Natural killer cell (primary cell): ENCODE measurements at regions not wholly inside any gene's neighbourhood (a gene's known extent, or its start where the extent isn't known, plus 50 kb on each side); places are given as distances from the start of the nearest gene placed in this dataset.

Experiments
- ATAC-seq, 3 donors: fragments of 150-1000 bp in 2 of 3; fragments of 200-7000 bp in 1 of 3; cut with Tn5 transposase; 1 replicate in 1 of 3; 2 replicates in 2 of 3; pipeline ENCODE4 v1.10.0; 2021; ENCODE audit warnings: mild to moderate bottlenecking in 2 of 3, moderate library complexity in 2 of 3
- DNase-seq, 2 donors: peaks; one replicate each; pipeline versions ENCODE4 v3.0.0 to v3.0.0-alpha.2; 2013 to 2021; ENCODE audit warnings: mixed read lengths in 1 of 2
- H3K27ac ChIP-seq: one replicate; pipeline ENCODE4 v1.5.1; 2013; ENCODE audit warnings: mild to moderate bottlenecking, low read length
- H3K27me3 ChIP-seq: one replicate; pipeline ENCODE4 v1.6.1; 2013; ENCODE audit warnings: low read length; ENCODE audit not compliant: control insufficient read depth, insufficient read depth
- H3K36me3 ChIP-seq: one replicate; pipeline ENCODE4 v1.6.1; 2013; ENCODE audit warnings: low read length; ENCODE audit not compliant: control insufficient read depth, insufficient read depth
- H3K4me1 ChIP-seq: one replicate; pipeline ENCODE4 v1.6.1; 2013; ENCODE audit warnings: low read length; ENCODE audit not compliant: control insufficient read depth, insufficient read depth
- H3K4me3 ChIP-seq: one replicate; pipeline ENCODE4 v1.5.1; 2013; ENCODE audit warnings: low read length
- H3K9me3 ChIP-seq: one replicate; pipeline ENCODE4 v1.6.1; 2013; ENCODE audit warnings: low read length; ENCODE audit not compliant: control insufficient read depth, insufficient read depth
- H3K27ac Mint-ChIP-seq, 2 donors: one replicate each; pipeline ENCODE4 v1.8.0; 2022; ENCODE audit warnings: mild to moderate bottlenecking in 2 of 2, mixed read lengths in 2 of 2, moderate library complexity in 1 of 2
- H3K27me3 Mint-ChIP-seq, 2 donors: one replicate each; pipeline ENCODE4 v1.8.0; 2022; ENCODE audit warnings: low read depth in 2 of 2, mixed read lengths in 2 of 2
- H3K36me3 Mint-ChIP-seq: one replicate; pipeline ENCODE4 v1.8.0; 2022; ENCODE audit warnings: mixed read lengths
- H3K4me1 Mint-ChIP-seq, 2 donors: one replicate each; pipeline ENCODE4 v1.8.0; 2022; ENCODE audit warnings: mixed read lengths in 2 of 2
- H3K4me3 Mint-ChIP-seq: one replicate; pipeline ENCODE4 v1.8.0; 2022; ENCODE audit warnings: mild to moderate bottlenecking, moderate library complexity, mixed read lengths
- H3K9me3 Mint-ChIP-seq, 2 donors: one replicate each; pipeline ENCODE4 v1.8.0; 2022; ENCODE audit warnings: mixed read lengths in 2 of 2
- WGBS: methylation state at CpG from one replicate; pipeline ENCODE4 v1.1.7; 2013; ENCODE audit warnings: missing lambda C conversion rate; ENCODE audit not compliant: insufficient coverage; 5-methylcytosine and 5-hydroxymethylcytosine counted together
- intact Hi-C: fragments of 100-400 bp; cut with micrococcal nuclease; formaldehyde crosslinking; loops from one replicate; pipeline ENCODE4 v1.14.2; 2022
- TF ChIP-seq, protein P1 (sequence below): fragments of 200-600 bp; IDR thresholded peaks from one replicate; pipeline ENCODE4 v1.8.0; 2022; ENCODE audit warnings: antibody characterized with exemption

DNA sequence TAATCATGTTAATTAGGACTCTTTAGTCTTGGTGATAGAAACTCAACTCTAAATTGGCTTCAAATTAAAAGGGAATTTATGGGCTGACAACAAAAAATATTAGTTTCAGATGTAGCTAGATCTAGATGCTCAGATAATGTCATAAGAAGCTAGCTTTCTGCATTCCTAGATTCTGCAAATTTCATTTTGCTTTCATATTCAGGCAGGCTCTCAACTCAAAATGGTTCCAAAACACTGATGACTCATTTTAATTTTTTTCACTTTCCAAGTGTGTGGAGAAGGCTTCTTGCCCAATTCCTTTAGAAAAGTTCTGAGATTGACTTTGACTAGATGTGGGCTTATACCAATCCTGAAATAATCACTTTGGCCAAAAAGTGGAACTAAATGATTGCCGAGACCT is 236.7 kb upstream of the GOT2 start:
- H3K4me1 ChIP-seq, result no peaks in the 10 kb centered on the region
- H3K4me3 ChIP-seq, result no peak overlapping the region
- no peaks in the 10 kb centered on the region for H3K36me3 Mint-ChIP-seq
- no peak overlapping the region for H3K4me3 Mint-ChIP-seq
- TF ChIP-seq, protein P1, sequence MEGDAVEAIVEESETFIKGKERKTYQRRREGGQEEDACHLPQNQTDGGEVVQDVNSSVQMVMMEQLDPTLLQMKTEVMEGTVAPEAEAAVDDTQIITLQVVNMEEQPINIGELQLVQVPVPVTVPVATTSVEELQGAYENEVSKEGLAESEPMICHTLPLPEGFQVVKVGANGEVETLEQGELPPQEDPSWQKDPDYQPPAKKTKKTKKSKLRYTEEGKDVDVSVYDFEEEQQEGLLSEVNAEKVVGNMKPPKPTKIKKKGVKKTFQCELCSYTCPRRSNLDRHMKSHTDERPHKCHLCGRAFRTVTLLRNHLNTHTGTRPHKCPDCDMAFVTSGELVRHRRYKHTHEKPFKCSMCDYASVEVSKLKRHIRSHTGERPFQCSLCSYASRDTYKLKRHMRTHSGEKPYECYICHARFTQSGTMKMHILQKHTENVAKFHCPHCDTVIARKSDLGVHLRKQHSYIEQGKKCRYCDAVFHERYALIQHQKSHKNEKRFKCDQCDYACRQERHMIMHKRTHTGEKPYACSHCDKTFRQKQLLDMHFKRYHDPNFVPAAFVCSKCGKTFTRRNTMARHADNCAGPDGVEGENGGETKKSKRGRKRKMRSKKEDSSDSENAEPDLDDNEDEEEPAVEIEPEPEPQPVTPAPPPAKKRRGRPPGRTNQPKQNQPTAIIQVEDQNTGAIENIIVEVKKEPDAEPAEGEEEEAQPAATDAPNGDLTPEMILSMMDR, result no peak
- H3K36me3 ChIP-seq, result no peaks in the 10 kb centered on the region
- intact Hi-C loops, result no loop called here
- peaks cover 16 to 30% of the 10 kb centered on the region in 2 donors for H3K4me1 Mint-ChIP-seq
- no peaks in the 10 kb centered on the region for H3K9me3 ChIP-seq
- peaks cover 2 to 4% of the 10 kb centered on the region in 2 donors for H3K9me3 Mint-ChIP-seq
- H3K27me3 Mint-ChIP-seq, result no peaks in the 10 kb centered on the region
- no peak overlapping the region for H3K27ac ChIP-seq
- no peak overlapping the region for H3K27ac Mint-ChIP-seq
- no peak for DNase-seq
- WGBS, result no CpG with 5 or more reads among the region's 1 CpG
- H3K27me3 ChIP-seq, result no peaks in the 10 kb centered on the region
- ATAC-seq, result no peak

DNA sequence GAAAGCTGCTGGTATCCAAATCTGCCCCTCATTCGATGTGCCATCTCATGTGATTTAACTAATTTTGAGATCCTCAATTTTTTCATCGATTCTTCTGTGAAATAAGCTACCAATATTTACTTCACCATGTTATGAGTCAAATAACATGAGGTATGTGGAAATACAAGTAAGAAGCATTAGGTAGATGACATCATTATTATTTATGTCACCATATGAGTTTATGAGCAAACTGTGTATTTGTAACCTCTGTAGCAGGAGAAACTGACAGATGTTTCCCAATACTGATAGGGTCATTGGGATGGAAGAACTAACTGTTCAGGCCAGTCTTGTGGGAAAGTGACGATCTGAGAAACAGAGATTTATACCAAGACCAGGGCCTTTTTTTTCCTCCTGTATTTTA is 229.4 kb upstream of the GOT2 start:
- Histone ChIP-seq H3K9me3 (no peaks in the 10 kb centered on the region), H3K27me3 (no peaks in the 10 kb centered on the region), H3K36me3 (no peaks in the 10 kb centered on the region), H3K4me3 (no peak overlapping the region), H3K27ac (no peak overlapping the region), H3K4me1 (no peaks in the 10 kb centered on the region)
- Mint-ChIP-seq H3K36me3 (no peaks in the 10 kb centered on the region), H3K27ac (no peak overlapping the region), H3K4me3 (no peak overlapping the region), H3K27me3 (peaks cover 0 to 3% of the 10 kb centered on the region in 2 donors), H3K9me3 (peaks cover 0 to 2% of the 10 kb centered on the region in 2 donors), H3K4me1 (peaks cover 16% of the 10 kb centered on the region in 2 donors)
- 73% methylated on average over 1 of the region's 3 CpGs for WGBS
- DNase-seq (no peak), ATAC-seq (no peak)
- TF ChIP-seq, protein P1, result no peak
- intact Hi-C loops, result no loop called here

DNA sequence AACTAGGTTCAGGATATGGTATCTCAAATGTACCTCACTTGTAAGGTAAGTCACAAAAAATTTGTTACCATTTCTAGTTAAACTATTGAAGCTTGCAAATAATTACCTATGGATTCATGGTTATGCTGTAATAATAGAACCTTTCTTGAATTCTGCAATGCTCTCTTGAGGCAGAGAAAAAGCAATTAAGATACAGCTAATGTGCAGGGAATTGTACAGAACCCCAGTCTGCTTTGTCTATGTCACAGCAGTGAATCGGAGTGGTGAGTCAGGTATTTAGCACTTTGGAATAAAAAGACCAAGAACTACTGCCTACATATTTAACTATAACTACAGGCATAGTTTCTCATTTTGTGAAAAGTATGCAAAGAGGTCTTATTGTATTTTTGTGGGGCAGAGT is 228.7 kb upstream of the GOT2 start:
- peaks cover 0 to 2% of the 10 kb centered on the region in 2 donors for H3K9me3 Mint-ChIP-seq
- H3K27me3 ChIP-seq, result no peaks in the 10 kb centered on the region
- 86% methylated on average over 1 of the region's 1 CpG for WGBS
- no peaks in the 10 kb centered on the region for H3K4me1 ChIP-seq
- intact Hi-C loops, result no loop called here
- H3K27ac ChIP-seq, result no peak overlapping the region
- H3K36me3 Mint-ChIP-seq, result no peaks in the 10 kb centered on the region
- H3K4me3 ChIP-seq, result no peak overlapping the region
- ATAC-seq (no peak), DNase-seq (no peak)
- H3K4me1 Mint-ChIP-seq, result peaks cover 9 to 10% of the 10 kb centered on the region in 2 donors
- peaks cover 0 to 3% of the 10 kb centered on the region in 2 donors for H3K27me3 Mint-ChIP-seq
- no peak overlapping the region for H3K27ac Mint-ChIP-seq
- TF ChIP-seq, protein P1, result no peak
- no peak overlapping the region for H3K4me3 Mint-ChIP-seq
- no peaks in the 10 kb centered on the region for H3K36me3 ChIP-seq
- H3K9me3 ChIP-seq, result no peaks in the 10 kb centered on the region

DNA sequence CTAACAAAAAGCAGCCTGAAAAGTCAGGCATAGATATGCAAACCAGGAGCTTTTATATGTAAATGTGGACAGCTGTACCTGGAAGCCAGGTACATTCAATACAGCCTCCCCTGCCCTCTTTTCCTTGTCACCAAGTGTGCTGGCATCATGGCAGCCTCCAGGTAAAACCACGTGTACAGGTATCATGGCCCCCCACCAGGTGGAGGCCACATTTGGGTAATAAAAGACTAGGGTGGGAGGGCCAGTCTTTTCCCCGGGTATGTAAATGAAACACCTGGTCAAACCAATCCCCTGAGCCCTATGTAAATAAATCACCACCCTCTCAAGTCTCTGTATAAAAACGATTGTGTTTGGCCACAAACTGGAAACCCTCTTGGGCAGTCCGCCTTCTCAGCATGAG is 226.4 kb upstream of the GOT2 start:
- ATAC-seq, result no peak
- H3K4me1 Mint-ChIP-seq, result no peaks in the 10 kb centered on the region
- DNase-seq, result no peak
- TF ChIP-seq, protein P1, result no peak
- peaks cover 0 to 3% of the 10 kb centered on the region in 2 donors for H3K27me3 Mint-ChIP-seq
- no peaks in the 10 kb centered on the region for H3K4me1 ChIP-seq
- no peaks in the 10 kb centered on the region for H3K9me3 Mint-ChIP-seq
- no peaks in the 10 kb centered on the region for H3K9me3 ChIP-seq
- no peak overlapping the region for H3K27ac Mint-ChIP-seq
- no peak overlapping the region for H3K4me3 Mint-ChIP-seq
- intact Hi-C loops, result no loop called here
- H3K4me3 ChIP-seq, result no peak overlapping the region
- no peaks in the 10 kb centered on the region for H3K36me3 Mint-ChIP-seq
- no peaks in the 10 kb centered on the region for H3K27me3 ChIP-seq
- WGBS, result 78% methylated on average over 4 of the region's 4 CpGs
- H3K36me3 ChIP-seq, result no peaks in the 10 kb centered on the region
- H3K27ac ChIP-seq, result no peak overlapping the region
